K562 (cell line): ENCODE measurements at regions not wholly inside any gene's neighbourhood (a gene's known extent, or its start where the extent isn't known, plus 50 kb on each side); places are given as distances from the start of the nearest gene placed in this dataset.

Experiments used
- ATAC-seq: fragments of 200-7000 bp; cut with Tn5 transposase; 3 replicates; pipeline ENCODE4 v1.9.1; 2020; ENCODE audit warnings: moderate library complexity
- BruUV-seq: library from RNA; stranded (reverse); fragments of 400-500 nt; replicated peaks from 2 replicates; lab custom pipeline; 2021; lab: Mats Ljungman, UMichigan
- CTCF ChIA-PET: fragments of 300-600 bp; formaldehyde crosslinking; extraction: SDS; loops from one replicate; lab custom pipeline; 2021; ENCODE audit warnings: low intra/inter-chr PET ratio; lab: Yijun Ruan, JAX
- POLR2A ChIA-PET: fragments of 300-600, 350-650 bp; sonication (Branson Sonifier 250); formaldehyde crosslinking; extraction: SDS; loops from one replicate; lab custom pipeline; 2021; ENCODE audit warnings: antibody characterized with exemption, inconsistent platforms; lab: Yijun Ruan, JAX
- DNase-seq, 4 experiments: peaks; one replicate each; pipeline versions ENCODE4 v3.0.0 to v3.0.0-alpha.2; 2011 to 2018; ENCODE audit warnings: low spot score in 3 of 4, mixed read lengths in 3 of 4; ENCODE audit errors: extremely low read depth in 1 of 4
- FAIRE-seq: peaks from 2 replicates; lab custom pipeline; 2011; peaks lifted over from hg19 to GRCh38; lab: Jason Lieb, UNC
- H2AFZ ChIP-seq: 2 replicates; pipeline ENCODE4 v1.6.0; 2011; ENCODE audit warnings: low read depth, low read length, control low read depth, inconsistent platforms
- H3K27ac ChIP-seq: fragments of 200-600 bp; 3 replicates; pipeline ENCODE4 v1.8.0; 2011; ENCODE audit warnings: low read depth, mild to moderate bottlenecking, control low read depth, inconsistent platforms, low read length, moderate library complexity, mixed read lengths; ENCODE audit errors: extremely low read depth
- H3K27me3 ChIP-seq, 2 experiments: fragments of 300-600 bp in 1 of 2; 2 replicates in 1 of 2; 3 replicates in 1 of 2; pipeline versions ENCODE4 v1.6.0 to v1.8.0; 2011; ENCODE audit warnings: inconsistent platforms in 2 of 2, low read length in 2 of 2, mild to moderate bottlenecking in 1 of 2, mixed read lengths in 1 of 2, moderate library complexity in 1 of 2; ENCODE audit not compliant: control insufficient read depth in 2 of 2, insufficient read depth in 2 of 2
- H3K36me3 ChIP-seq: fragments of 300-600 bp; 3 replicates; pipeline ENCODE4 v1.8.0; 2011; ENCODE audit warnings: mild to moderate bottlenecking, low read length, inconsistent platforms; ENCODE audit not compliant: control insufficient read depth, insufficient read depth
- H3K4me1 ChIP-seq, 2 experiments: fragments of 200-600 bp in 1 of 2; replicated peaks in 1 of 2; 2 replicates in 1 of 2; 3 replicates in 1 of 2; pipeline versions ENCODE4 v1.5.1 to v1.8.0; 2011; ENCODE audit warnings: inconsistent platforms in 2 of 2, low read length in 2 of 2, mild to moderate bottlenecking in 1 of 2, mixed read lengths in 1 of 2, moderate library complexity in 1 of 2; ENCODE audit not compliant: control insufficient read depth in 2 of 2, insufficient read depth in 2 of 2
- H3K4me2 ChIP-seq: 2 replicates; pipeline ENCODE4 v1.6.1; 2011; ENCODE audit warnings: low read length, control low read depth, inconsistent platforms, mixed read lengths; ENCODE audit not compliant: insufficient read depth
- H3K4me3 ChIP-seq: fragments of 200-600 bp; sonication (generic), shearing (Covaris generic); 2 replicates; pipeline ENCODE4 v1.5.1; 2016; ENCODE audit warnings: control low read depth, inconsistent platforms
- H3K79me2 ChIP-seq: fragments of 200-600 bp; 3 replicates; pipeline ENCODE4 v1.8.0; 2011; ENCODE audit warnings: low read length, inconsistent platforms; ENCODE audit not compliant: control insufficient read depth, insufficient read depth
- H3K9ac ChIP-seq, 2 experiments: 2 replicates each; pipeline versions ENCODE4 v1.6.0 to v1.6.1; 2011; ENCODE audit warnings: low read depth in 2 of 2, low read length in 2 of 2, control low read depth in 1 of 2, inconsistent platforms in 1 of 2, mild to moderate bottlenecking in 1 of 2, mixed read lengths in 1 of 2; ENCODE audit not compliant: insufficient read depth in 1 of 2
- H3K9me1 ChIP-seq: one replicate; pipeline ENCODE4 v1.6.0; 2011; ENCODE audit warnings: inconsistent platforms, mild to moderate bottlenecking, low read length, moderate library complexity; ENCODE audit not compliant: control insufficient read depth, insufficient read depth
- H3K9me3 ChIP-seq: replicated peaks from 2 replicates; pipeline ENCODE4 v1.5.1; 2011; ENCODE audit warnings: low read depth, low read length, inconsistent platforms; ENCODE audit not compliant: control insufficient read depth, insufficient read depth
- H4K20me1 ChIP-seq: replicated peaks from 2 replicates; pipeline ENCODE4 v1.6.1; 2011; ENCODE audit warnings: low read length, inconsistent platforms, mixed read lengths; ENCODE audit not compliant: control insufficient read depth, insufficient read depth
- HNRNPK ChIP-seq: fragments of 200-400 bp; formaldehyde crosslinking; IDR thresholded peaks from one replicate; pipeline ENCODE4 v1.6.1; 2018; ENCODE audit warnings: mild to moderate bottlenecking, low read depth, low read length; ENCODE audit not compliant: poor library complexity, severe bottlenecking
- SPI1 ChIP-seq: IDR thresholded peaks from 2 replicates; pipeline ENCODE4 v1.6.1; 2011; ENCODE audit warnings: low read depth, low read length, control low read depth, borderline replicate concordance
- YY1 ChIP-seq, 3 experiments: IDR thresholded peaks; 2 replicates each; pipeline ENCODE4 v1.6.1; 2011; ENCODE audit warnings: low read length in 2 of 3, mild to moderate bottlenecking in 2 of 3, moderate library complexity in 2 of 3, borderline replicate concordance in 1 of 3, control low read depth in 1 of 3, low read depth in 1 of 3; ENCODE audit not compliant: insufficient read depth in 3 of 3, insufficient replicate concordance in 2 of 3, control insufficient read depth in 1 of 3, insufficient read length in 1 of 3; ENCODE audit errors: extremely low read depth in 1 of 3
- ZNF507 ChIP-seq: conservative IDR thresholded peaks from 2 replicates; pipeline ENCODE4 v1.6.1; 2017; ENCODE audit warnings: missing genetic modification characterization, missing compliant biosample characterization
- ZNF589 ChIP-seq: fragments of 200-800 bp; sonication (Bioruptor generic); IDR thresholded peaks from 2 replicates; pipeline ENCODE4 v1.6.1; 2016; ENCODE audit warnings: low read depth, missing genetic modification characterization, missing compliant biosample characterization
- WGBS: fragments of 100-300 bp; shearing (Covaris generic); methylation state at CpG from one replicate; pipeline ENCODE4 v1.1.6; 2016; ENCODE audit warnings: low coverage, mixed read lengths; ENCODE audit not compliant: insufficient coverage; ENCODE audit errors: missing lambda C conversion rate; 5-methylcytosine and 5-hydroxymethylcytosine counted together
- in situ Hi-C: fragments of 300-500 bp; cut with MboI; formaldehyde crosslinking; loops from 4 replicates; pipeline ENCODE4 v1.15.0; 2018; ENCODE audit warnings: inconsistent platforms, mixed read lengths
- intact Hi-C: fragments of 100-400 bp; cut with micrococcal nuclease; formaldehyde crosslinking; loops from 2 replicates; pipeline ENCODE4 v1.14.2; 2022

GRCh38 chr2:181183878-181184542, 203.6 kb downstream of the UBE2E3 start:
- Histone ChIP-seq H3K9me3 (no peaks in the 10 kb centered on the region), H4K20me1 (no peaks in the 10 kb centered on the region), H3K79me2 (no peaks in the 10 kb centered on the region), H3K4me3 (no peak overlapping the region), H3K9me1 (no peaks in the 10 kb centered on the region), H2AFZ (no peak overlapping the region), H3K36me3 (no peaks in the 10 kb centered on the region), H3K27ac (no peak overlapping the region), H3K9ac (no peak overlapping the region), H3K27me3 (no peaks in the 10 kb centered on the region), H3K4me1 (no peaks in the 10 kb centered on the region), H3K4me2 (no peak overlapping the region)
- TF ChIP-seq HNRNPK (no peak), ZNF507 (tag) (no peak), YY1 (IDR thresholded peaks at IDR 0.05; ENCODE audit: borderline replicate concordance in 1 of 3, control insufficient read depth in 1 of 3, extremely low read depth in 1 of 3, insufficient read depth in 3 of 3, insufficient read length in 1 of 3, insufficient replicate concordance in 2 of 3, low read depth in 1 of 3, low read length in 2 of 3) (no peak)
- WGBS, result 2% methylated on average over 4 of the region's 4 CpGs
- CTCF ChIA-PET, result no interaction called here
- intact Hi-C loops (no loop called here), in situ Hi-C loops (no loop called here)
- no TSS peak for BruUV-seq
- ATAC-seq, result no peak
- DNase-seq, result no peak
- POLR2A ChIA-PET, result no interaction called here
- FAIRE-seq, result no peak

- WGBS, result 0% methylated on average over 6 of the region's 6 CpGs
- H3K9me3 ChIP-seq, result no peaks in the 10 kb centered on the region
- no peaks in the 10 kb centered on the region for H3K9me1 ChIP-seq
- no peaks in the 10 kb centered on the region for H3K36me3 ChIP-seq
- H3K4me2 ChIP-seq, result no peak overlapping the region
- FAIRE-seq, result no peak
- no peaks in the 10 kb centered on the region for H3K79me2 ChIP-seq
- ATAC-seq, result no peak
- no peaks in the 10 kb centered on the region for H3K4me1 ChIP-seq
- POLR2A ChIA-PET, result no interaction called here
- no peak overlapping the region for H3K4me3 ChIP-seq
- H3K27me3 ChIP-seq, result no peaks in the 10 kb centered on the region
- CTCF ChIA-PET, result no interaction called here
- no TSS peak for BruUV-seq
- TF ChIP-seq ZNF589 (no peak), SPI1 (peak; percentile 5; the same call in 1 of the 2 replicates)
- no peaks in the 10 kb centered on the region for H4K20me1 ChIP-seq
- H3K9ac ChIP-seq, result no peak overlapping the region
- no peak overlapping the region for H2AFZ ChIP-seq
- in situ Hi-C loops (no loop called here), intact Hi-C loops (no loop called here)
- no peak for DNase-seq
- no peak overlapping the region for H3K27ac ChIP-seq
These were observed 205.0 kb downstream of the UBE2E3 start for GRCh38 chr2:181185421-181185820.
